Renal cortical epithelial cell (primary cell): ENCODE measurements at regions not wholly inside any gene's neighbourhood (a gene's known extent, or its start where the extent isn't known, plus 50 kb on each side); places are given as distances from the start of the nearest gene placed in this dataset.

ENCODE experiments used
- DNase-seq: peaks from one replicate; pipeline ENCODE4 v3.0.0-alpha.2; 2011; ENCODE audit warnings: low read depth

- DNase-seq = no peak
Observed at GRCh38 chr2:145064511-145064910, 544.6 kb upstream of the ZEB2 start.

- DNase-seq = no peak
Observed at GRCh38 chr2:145060876-145061275, 541.0 kb upstream of the ZEB2 start.

DNA sequence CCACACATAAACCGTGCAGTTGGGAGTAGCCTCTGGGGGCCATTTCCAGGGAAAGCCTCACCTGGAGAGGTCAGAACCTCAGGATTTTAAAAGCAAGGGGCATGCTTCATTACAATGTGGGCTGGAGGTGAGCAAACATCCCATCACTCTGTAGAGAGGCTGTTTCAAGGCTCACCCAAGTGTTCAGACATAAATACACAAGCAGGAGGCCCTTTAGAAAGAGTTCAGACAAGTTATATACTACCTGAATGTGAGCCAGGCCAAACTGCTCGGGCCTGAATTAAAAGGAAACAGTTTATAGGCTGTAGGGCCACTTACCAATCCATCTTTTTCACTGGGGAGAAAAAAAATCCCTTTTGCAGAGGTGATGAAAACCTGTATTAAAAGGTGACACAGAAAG lies 540.0 kb upstream of the ZEB2 start:
- no peak for DNase-seq

- no peak for DNase-seq
Observed at GRCh38 chr2:145059343-145059742, 539.4 kb upstream of the ZEB2 start.

DNA sequence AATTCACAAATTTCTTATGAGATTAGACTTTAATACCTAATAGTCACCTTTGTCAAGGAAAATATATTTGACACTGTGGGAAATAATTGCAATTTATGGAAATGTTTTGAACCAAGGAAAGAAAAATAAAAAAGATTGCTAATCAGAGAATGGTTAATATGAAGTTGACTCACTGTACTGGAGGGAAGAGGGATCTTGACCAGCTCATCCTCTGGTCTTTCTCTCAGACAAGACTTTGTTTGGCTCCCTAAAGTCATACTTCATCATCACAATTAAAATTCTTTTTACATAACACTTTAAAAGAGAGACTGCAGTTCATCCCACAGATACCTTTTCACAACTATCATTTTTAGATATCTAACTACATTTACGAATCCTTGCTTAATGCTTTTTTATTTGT lies 538.5 kb upstream of the ZEB2 start:
- no peak for DNase-seq

DNA sequence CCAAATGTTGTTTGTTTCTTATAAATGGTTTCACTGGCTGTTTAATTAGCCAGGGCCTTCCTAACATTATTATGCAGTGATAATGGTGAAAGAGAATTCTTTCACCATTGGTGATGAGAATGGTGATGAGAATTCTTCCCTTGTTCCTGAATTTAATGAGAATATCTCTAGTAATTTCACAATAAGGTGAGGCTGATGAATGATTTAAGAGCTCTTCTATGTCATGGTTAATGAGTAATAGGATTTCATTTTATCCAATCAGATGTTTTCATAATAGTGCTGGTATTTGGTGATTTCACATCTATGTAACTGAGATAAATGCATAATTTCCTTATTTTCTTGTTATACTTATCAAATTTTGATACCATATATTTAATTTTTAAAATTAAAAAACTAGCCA lies 535.7 kb upstream of the ZEB2 start:
- DNase-seq = no peak

DNA sequence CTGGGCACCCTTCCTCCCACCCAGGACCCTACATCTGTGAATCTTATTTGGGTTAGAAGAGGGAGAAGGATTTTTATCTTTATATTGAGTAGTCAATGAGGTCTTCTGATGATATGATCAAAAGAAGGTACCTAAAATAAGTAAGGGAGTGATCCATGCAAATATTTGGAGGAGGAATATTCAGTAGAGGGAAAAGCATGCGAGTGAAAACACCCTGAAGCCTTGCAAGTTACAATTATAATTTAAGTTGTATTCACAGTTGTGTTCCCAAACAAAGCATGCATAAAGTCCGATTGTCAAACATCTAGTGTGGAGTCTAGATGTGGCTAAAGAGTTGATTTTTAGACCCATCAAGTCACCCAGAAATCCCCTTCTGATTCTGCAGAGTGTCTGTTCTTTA lies 530.2 kb upstream of the ZEB2 start:
- no peak for DNase-seq

DNA sequence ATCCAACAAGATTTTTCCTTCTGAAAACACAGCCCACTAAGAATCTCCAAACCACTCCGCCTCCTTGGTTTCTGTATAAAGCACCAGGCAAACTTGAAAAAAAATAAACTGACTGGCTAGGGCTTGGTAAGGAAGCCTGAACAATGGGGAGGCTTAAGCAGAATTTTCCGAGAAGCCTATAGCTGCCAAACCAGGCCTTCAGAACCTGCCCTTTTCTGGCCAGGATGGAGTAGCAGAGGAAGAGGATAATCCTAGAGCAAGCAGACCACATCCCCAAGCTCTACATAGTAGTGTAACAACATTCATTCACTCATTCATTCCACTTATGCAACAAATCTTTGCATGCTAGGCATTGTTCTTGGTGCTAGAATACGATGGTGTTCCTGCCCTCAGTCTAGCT lies 529.6 kb upstream of the ZEB2 start:
- no peak for DNase-seq

- DNase-seq = no peak
Observed at GRCh38 chr2:145047554-145047953, 527.6 kb upstream of the ZEB2 start.

DNA sequence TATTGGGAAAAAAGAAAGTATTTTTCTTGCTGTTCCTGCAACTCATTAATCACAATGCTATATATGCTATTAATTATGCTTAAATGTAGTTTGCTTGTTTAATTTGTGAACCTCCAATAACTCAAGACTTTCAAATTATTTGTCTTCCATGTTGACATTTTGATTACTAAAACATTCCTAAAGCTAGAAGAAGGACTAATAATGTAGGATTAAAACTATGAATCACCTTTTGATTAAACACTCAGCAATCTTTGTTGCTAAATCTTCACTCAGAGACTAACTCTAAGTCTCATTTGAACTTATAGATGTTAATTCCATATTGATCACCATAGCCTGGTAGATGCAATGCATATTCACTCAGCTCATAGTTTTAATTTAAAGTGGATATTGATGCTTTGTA lies 524.6 kb upstream of the ZEB2 start:
- no peak for DNase-seq

GRCh38 chr2:145043399-145043834 lies 523.5 kb upstream of the ZEB2 start:
- DNase-seq = no peak

DNA sequence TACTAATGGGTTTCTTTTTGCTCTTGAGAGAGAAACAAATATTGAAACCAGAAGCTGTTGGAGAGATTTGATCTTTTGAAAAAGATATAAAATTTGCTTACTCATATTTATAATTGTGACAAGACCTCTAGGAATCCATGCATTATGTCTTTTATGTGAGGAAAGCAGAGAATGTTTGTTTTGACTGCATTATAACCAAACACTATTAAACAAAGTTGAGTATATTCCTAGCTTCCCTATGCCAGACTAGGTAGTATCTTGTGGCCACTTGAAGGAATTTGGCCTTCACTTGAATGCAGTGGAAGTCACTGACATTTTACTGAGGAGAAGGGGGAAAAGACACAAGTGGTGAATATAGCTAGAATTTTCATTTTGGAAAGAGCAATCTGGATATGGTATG lies 521.8 kb upstream of the ZEB2 start:
- no peak for DNase-seq

DNA sequence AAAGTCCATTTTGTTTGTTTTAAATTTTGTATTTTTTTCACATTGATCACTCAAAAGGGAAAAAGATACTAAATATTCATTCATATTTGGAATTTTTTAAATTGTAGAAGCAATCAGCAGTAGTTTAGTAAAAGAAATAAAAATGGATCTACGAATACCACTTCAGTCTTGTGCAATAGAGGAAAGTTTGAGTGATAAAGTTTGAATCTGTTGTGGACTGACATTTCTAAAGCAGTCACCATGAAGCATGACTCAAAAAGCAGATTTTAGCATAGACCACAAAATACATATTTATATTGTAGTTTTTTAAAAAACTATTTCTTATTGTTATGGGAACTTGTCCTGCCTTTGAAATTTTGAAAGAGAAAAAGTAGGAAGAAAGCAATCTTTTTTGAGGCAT lies 520.5 kb upstream of the ZEB2 start:
- DNase-seq = no peak

GRCh38 chr2:145038041-145038525 lies 518.2 kb upstream of the ZEB2 start:
- DNase-seq = no peak

DNA sequence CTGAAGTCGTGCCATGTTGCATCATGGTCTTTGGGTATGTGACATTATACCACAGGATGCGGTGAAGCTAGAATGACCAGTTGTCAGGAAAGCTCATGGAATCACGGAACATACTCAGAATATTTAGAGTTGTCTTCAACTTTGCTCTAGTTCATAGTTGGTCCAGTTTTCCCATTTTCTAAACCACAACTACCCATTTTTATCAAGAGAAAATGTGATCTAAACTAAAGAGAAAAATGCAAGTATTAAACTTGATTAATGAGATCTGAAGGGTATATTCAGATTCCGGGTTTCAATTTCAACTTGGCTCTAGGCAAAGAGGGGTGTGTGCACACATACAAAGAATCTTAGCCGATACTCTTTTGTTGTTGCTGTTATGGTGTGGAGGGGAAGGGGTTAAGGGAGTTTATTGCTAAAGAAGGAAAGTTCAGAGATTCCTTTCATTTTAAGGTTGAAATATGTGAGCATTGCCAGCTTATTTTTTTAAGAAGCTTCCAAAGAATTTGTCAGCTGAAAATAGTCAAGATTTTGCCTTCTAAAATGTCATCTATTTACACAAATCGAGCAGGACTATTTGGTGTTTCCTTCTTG lies 516.6 kb upstream of the ZEB2 start:
- no peak for DNase-seq

DNA sequence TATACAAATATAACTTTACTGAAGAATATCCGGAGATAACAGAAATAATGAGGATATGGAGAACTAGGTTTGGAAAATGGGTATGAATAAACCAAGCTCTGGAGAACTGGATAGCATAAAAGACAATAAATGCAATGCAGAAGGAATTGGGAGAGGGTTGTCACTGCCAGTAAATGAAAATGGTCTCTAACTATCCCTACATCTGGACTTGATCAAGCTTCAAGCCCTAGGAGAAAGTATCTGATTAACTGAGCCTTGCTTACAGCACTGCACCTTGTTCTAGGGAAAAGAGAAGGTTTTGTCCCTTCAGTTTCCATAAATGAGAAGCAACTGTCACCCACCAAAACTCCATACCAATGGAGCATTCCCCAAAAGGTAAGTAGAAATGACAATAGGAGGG lies 514.6 kb upstream of the ZEB2 start:
- no peak for DNase-seq

- DNase-seq = no peak
Observed at GRCh38 chr2:145033438-145033837, 513.5 kb upstream of the ZEB2 start.

DNA sequence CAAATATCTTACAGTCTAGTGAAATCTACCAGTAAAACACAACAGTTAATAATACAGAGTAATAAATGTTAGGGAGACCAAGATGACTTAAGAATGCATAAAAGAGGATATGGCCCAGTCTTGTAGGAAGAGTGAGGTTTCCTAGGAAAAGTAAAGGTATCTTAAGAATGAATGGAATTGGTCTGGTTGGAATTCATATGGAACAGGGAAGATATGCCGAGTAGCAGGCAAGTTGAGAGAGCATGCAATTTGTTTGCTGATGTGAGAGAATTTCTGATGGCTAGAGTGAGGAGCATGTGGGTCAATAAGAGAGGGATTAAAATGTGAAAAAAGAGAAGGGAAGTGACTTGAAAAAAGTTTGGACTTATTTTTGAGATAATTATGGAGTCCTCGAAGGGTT lies 512.9 kb upstream of the ZEB2 start:
- no peak for DNase-seq

DNA sequence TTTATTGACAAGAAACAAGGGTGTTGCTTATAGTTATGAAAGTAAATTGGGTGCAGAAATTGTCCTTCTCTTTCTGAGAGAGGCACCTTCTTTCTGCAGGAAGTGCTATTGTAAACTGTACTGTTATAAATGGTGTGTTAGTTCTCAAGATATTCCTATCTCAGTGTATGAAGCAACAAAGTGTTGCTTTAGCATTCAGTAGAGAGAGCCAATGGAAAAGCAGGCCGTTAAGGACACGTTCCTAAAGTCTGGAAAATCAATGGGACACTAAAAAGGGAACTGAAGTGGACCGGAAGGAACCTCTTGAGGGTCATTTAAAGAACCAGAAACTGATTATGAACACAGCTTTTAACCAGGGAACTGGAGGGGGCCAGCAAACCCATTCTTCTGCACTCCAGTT lies 510.0 kb upstream of the ZEB2 start:
- DNase-seq = no peak

DNA sequence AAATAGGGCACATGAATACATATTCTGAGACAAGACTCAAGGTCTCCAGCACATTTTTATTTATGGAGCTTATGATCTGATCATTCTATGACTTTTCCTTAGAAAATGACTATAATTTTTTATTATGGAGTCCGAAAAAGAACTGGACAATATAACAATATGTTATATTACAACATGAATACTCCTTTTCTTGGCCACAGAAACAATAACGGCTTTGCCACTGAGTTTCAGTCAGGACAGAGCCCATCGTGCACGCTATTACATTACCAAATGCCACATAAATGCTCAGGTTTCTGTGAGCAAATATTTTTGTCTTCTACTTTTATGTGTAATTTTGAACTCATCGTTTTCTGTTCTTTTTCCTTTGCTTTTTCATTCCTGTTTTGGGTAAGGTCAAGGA lies 509.2 kb upstream of the ZEB2 start:
- DNase-seq = no peak

DNA sequence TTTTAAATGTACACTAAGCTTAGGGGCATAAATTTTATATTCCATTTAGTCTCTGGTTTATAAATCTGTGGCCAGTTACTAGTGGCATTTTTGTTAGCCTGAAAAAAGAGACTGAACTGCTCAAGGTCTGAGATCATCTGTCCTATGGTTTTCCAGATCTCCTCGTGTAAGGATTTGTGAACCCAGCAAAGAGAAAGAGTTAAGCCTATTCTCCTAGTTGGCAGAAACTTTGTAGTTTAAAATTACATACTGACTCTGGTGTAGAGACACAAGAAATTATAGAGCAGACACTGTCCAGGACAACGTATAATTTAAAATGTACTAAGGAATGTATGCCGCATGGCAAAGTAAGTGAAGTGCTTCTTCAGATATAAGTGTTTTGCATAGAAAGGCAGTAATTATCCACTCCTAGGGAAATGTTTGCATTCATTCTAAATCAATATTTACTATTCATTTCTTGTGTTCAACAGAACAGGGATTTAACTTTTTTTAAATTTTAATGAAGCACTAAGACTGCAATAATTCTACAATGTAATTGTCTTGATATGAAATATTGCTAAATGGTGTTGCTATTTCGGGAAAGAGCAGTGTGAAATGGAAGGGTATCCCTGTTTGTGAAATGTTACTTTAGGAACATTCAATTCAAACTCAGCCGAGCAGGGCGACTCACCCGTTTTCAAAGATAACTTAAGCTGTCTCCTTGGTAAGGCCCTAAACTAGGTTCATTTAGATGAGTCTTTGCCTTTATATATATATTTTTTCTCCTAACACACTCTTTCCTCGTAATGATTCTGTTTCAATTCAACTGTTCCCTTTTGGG lies 508.4 kb upstream of the ZEB2 start:
- DNase-seq = no peak

- peak; percentile 73 for DNase-seq
Observed at GRCh38 chr2:145026456-145027455, 506.8 kb upstream of the ZEB2 start.
